PC-3 (cell line): ENCODE measurements at regions not wholly inside any gene's neighbourhood (a gene's known extent, or its start where the extent isn't known, plus 50 kb on each side); places are given as distances from the start of the nearest gene placed in this dataset.

ENCODE experiments used
- ATAC-seq: fragments of 200-7000 bp; cut with Tn5 transposase; 2 replicates; pipeline ENCODE4 v1.9.1; 2020; ENCODE audit warnings: mild to moderate bottlenecking, moderate library complexity
- BruUV-seq: library from RNA; stranded (reverse); fragments of 400-500 nt; replicated peaks from 2 replicates; lab custom pipeline; 2021; lab: Mats Ljungman, UMichigan
- CTCF ChIA-PET: fragments of 300-600 bp; sonication (Branson Sonifier 250); formaldehyde crosslinking; loops from one replicate; lab custom pipeline; 2022; ENCODE audit warnings: antibody characterized with exemption; lab: Charles Lee
- POLR2A ChIA-PET: fragments of 300-600 bp; sonication (Branson Sonifier 250); formaldehyde crosslinking; loops from one replicate; lab custom pipeline; 2022; ENCODE audit warnings: antibody characterized with exemption; ENCODE audit not compliant: unreplicated experiment; lab: Charles Lee
- DNase-seq: peaks from one replicate; pipeline ENCODE4 v3.0.0-alpha.2; 2015
- H2AFZ ChIP-seq: fragments of 300-600 bp; sonication (generic); 2 replicates; pipeline ENCODE4 v1.6.0; 2016; ENCODE audit warnings: antibody characterized with exemption, low read length
- H3F3A ChIP-seq: fragments of 300-600 bp; sonication (generic); one replicate; pipeline ENCODE4 v1.6.0; 2017; ENCODE audit warnings: antibody characterized with exemption, low read length, control low read depth, mild to moderate bottlenecking; ENCODE audit not compliant: unreplicated experiment
- H3K27ac ChIP-seq: fragments of 300-600 bp; sonication (generic); 2 replicates; pipeline ENCODE4 v1.5.1; 2016; ENCODE audit warnings: mild to moderate bottlenecking, low read length
- H3K27me3 ChIP-seq: fragments of 300-600 bp; sonication (generic); 2 replicates; pipeline ENCODE4 v1.6.1; 2016; ENCODE audit warnings: low read length, mixed read lengths
- H3K36me3 ChIP-seq: fragments of 300-600 bp; sonication (generic); 2 replicates; pipeline ENCODE4 v1.6.1; 2016; ENCODE audit warnings: low read depth, mixed run types, low read length, mixed read lengths
- H3K4me1 ChIP-seq: fragments of 300-600 bp; sonication (generic); 2 replicates; pipeline ENCODE4 v1.5.1; 2016; ENCODE audit warnings: low read length; ENCODE audit not compliant: insufficient read depth
- H3K4me2 ChIP-seq: fragments of 300-600 bp; sonication (generic); 2 replicates; pipeline ENCODE4 v1.6.0; 2016; ENCODE audit warnings: low read length
- H3K4me3 ChIP-seq: fragments of 300-600 bp; sonication (generic); 2 replicates; pipeline ENCODE4 v1.5.1; 2016; ENCODE audit warnings: mild to moderate bottlenecking, low read length, mixed read lengths
- H3K79me2 ChIP-seq: fragments of 300-600 bp; sonication (generic); 2 replicates; pipeline ENCODE4 v1.6.1; 2017; ENCODE audit warnings: low read length, mixed read lengths
- H3K9ac ChIP-seq: fragments of 300-600 bp; sonication (generic); 2 replicates; pipeline ENCODE4 v1.6.0; 2016; ENCODE audit warnings: mild to moderate bottlenecking, low read length
- H3K9me2 ChIP-seq: fragments of 300-600 bp; sonication (generic); replicated peaks from 2 replicates; pipeline ENCODE4 v1.6.1; 2016; ENCODE audit warnings: mixed run types, low read length, mixed read lengths
- H3K9me3 ChIP-seq: fragments of 300-600 bp; sonication (generic); 2 replicates; pipeline ENCODE4 v1.6.1; 2016; ENCODE audit warnings: low read length, mixed read lengths
- H4K20me1 ChIP-seq: fragments of 300-600 bp; sonication (generic); 2 replicates; pipeline ENCODE4 v1.6.1; 2016; ENCODE audit warnings: low read length, mixed read lengths
- EZH2 ChIP-seq: fragments of 300-600 bp; sonication (generic); IDR thresholded peaks from one replicate; pipeline ENCODE4 v1.6.1; 2017; ENCODE audit warnings: antibody characterized with exemption, mild to moderate bottlenecking, low read length; ENCODE audit not compliant: unreplicated experiment
- EZH2phosphoT487 ChIP-seq: fragments of 300-600 bp; sonication (generic); IDR thresholded peaks from 2 replicates; pipeline ENCODE4 v1.6.1; 2018; ENCODE audit warnings: mild to moderate bottlenecking, antibody characterized with exemption, low read length, borderline replicate concordance
- intact Hi-C: fragments of 100-400 bp; cut with micrococcal nuclease; formaldehyde crosslinking; loops from 2 replicates; pipeline ENCODE4 v1.9.0; 2023
- TF ChIP-seq, protein P1 (sequence below): fragments of 300-600 bp; sonication (generic); conservative IDR thresholded peaks from 2 replicates; pipeline ENCODE4 v1.5.1; 2017; ENCODE audit warnings: antibody characterized with exemption, low read depth, mild to moderate bottlenecking, low read length

- Histone ChIP-seq H3K4me1 (no peaks in the 10 kb centered on the region), H3K36me3 (no peaks in the 10 kb centered on the region), H3K9ac (no peak overlapping the region), H4K20me1 (no peaks in the 10 kb centered on the region), H3K9me2 (no peaks in the 10 kb centered on the region), H3K79me2 (no peaks in the 10 kb centered on the region), H3K4me2 (no peak overlapping the region), H3K4me3 (no peak overlapping the region), H3K27me3 (no peaks in the 10 kb centered on the region), H3K27ac (no peak overlapping the region), H2AFZ (no peak overlapping the region), H3K9me3 (no peaks in the 10 kb centered on the region; the same call in 1 of the 2 replicates), H3F3A (no peaks in the 10 kb centered on the region)
- ATAC-seq (no peak), DNase-seq (no peak)
- no TSS peak for BruUV-seq
- ChIA-PET CTCF (no interaction called here), POLR2A (no interaction called here)
- intact Hi-C loops: no loop called here
- TF ChIP-seq EZH2phosphoT487: no peak
- TF ChIP-seq, protein P1, sequence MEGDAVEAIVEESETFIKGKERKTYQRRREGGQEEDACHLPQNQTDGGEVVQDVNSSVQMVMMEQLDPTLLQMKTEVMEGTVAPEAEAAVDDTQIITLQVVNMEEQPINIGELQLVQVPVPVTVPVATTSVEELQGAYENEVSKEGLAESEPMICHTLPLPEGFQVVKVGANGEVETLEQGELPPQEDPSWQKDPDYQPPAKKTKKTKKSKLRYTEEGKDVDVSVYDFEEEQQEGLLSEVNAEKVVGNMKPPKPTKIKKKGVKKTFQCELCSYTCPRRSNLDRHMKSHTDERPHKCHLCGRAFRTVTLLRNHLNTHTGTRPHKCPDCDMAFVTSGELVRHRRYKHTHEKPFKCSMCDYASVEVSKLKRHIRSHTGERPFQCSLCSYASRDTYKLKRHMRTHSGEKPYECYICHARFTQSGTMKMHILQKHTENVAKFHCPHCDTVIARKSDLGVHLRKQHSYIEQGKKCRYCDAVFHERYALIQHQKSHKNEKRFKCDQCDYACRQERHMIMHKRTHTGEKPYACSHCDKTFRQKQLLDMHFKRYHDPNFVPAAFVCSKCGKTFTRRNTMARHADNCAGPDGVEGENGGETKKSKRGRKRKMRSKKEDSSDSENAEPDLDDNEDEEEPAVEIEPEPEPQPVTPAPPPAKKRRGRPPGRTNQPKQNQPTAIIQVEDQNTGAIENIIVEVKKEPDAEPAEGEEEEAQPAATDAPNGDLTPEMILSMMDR: no peak
- TF ChIP-seq EZH2: no peak
Measured at GRCh38 chr18:78559584-78559983, 420.0 kb upstream of the SALL3 start.

DNA sequence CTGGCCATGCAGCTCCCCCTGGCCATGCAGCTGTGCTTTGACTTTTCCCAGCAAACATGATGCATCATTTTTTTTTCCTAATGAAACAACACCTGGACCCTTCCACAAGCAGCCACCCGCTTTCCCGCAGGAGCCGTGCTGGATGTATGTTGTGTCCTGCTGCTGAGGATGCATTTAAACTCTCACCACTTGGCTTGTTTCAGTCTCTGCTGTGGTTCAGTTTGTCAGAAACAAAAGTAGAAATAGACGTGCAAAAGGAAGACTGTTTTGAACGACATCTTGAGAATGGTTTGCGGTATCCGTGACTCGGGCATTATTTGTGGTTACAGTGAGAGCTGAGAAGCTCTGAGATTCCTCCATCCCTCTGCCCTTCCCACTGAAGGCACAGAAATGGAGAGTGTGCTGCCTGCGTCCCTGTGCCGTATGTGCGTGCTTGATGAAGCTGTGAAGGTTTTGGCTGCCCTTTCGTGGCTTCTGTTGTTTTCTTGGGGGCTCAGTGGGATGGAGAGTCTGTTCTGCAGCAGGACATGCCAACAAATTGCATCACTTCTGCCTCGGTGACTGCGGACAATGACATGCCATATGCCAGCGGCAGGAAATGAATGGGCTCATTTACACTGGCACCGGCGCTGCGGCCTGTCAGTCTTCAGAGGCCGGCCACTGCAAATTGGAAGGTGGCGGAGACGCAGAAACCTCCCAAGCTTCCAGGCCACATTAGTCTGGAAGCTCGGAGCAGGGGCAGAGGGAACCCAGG is 417.7 kb upstream of the SALL3 start:
- H3F3A ChIP-seq: no peaks in the 10 kb centered on the region
- no peak overlapping the region for H2AFZ ChIP-seq
- TF ChIP-seq, protein P1: no peak
- no peak for TF ChIP-seq EZH2phosphoT487
- TF ChIP-seq EZH2: no peak
- POLR2A ChIA-PET: no interaction called here
- ATAC-seq (no peak), DNase-seq (no peak)
- no peaks in the 10 kb centered on the region for H3K27me3 ChIP-seq
- no peaks in the 10 kb centered on the region for H3K9me2 ChIP-seq
- H3K79me2 ChIP-seq: no peaks in the 10 kb centered on the region
- H3K4me1 ChIP-seq: no peaks in the 10 kb centered on the region
- BruUV-seq: no TSS peak
- H3K9me3 ChIP-seq: no peaks in the 10 kb centered on the region; the same call in 1 of the 2 replicates
- no peaks in the 10 kb centered on the region for H3K36me3 ChIP-seq
- CTCF ChIA-PET: no interaction called here
- H3K27ac ChIP-seq: no peak overlapping the region
- intact Hi-C loops: no loop called here
- no peak overlapping the region for H3K4me2 ChIP-seq
- no peak overlapping the region for H3K9ac ChIP-seq
- H4K20me1 ChIP-seq: no peaks in the 10 kb centered on the region
- no peak overlapping the region for H3K4me3 ChIP-seq

- no peak overlapping the region for H2AFZ ChIP-seq
- H3K4me1 ChIP-seq: no peaks in the 10 kb centered on the region
- no peak overlapping the region for H3K4me2 ChIP-seq
- H3K79me2 ChIP-seq: no peaks in the 10 kb centered on the region
- no peak for DNase-seq
- no peaks in the 10 kb centered on the region for H3K9me3 ChIP-seq
- H3F3A ChIP-seq: no peaks in the 10 kb centered on the region
- no peaks in the 10 kb centered on the region for H3K36me3 ChIP-seq
- H3K4me3 ChIP-seq: no peak overlapping the region
- no peaks in the 10 kb centered on the region for H4K20me1 ChIP-seq
- intact Hi-C loops: no loop called here
- H3K9me2 ChIP-seq: no peaks in the 10 kb centered on the region
- H3K9ac ChIP-seq: no peak overlapping the region
- no peaks in the 10 kb centered on the region for H3K27me3 ChIP-seq
- no peak for ATAC-seq
- no TSS peak for BruUV-seq
- no peak overlapping the region for H3K27ac ChIP-seq
- CTCF ChIA-PET: no interaction called here
- POLR2A ChIA-PET: no interaction called here
- TF ChIP-seq EZH2phosphoT487 (no peak), EZH2 (no peak)
- TF ChIP-seq, protein P1: no peak
Measured at GRCh38 chr18:78562531-78562961, 417.1 kb upstream of the SALL3 start.
